Head of caudate nucleus (tissue), 42 donors: ENCODE measurements at regions not wholly inside any gene's neighbourhood (a gene's known extent, or its start where the extent isn't known, plus 50 kb on each side); places are given as distances from the start of the nearest gene placed in this dataset.

Source experiments
- DNase-seq, 42 donors: peaks; one replicate each; pipeline versions ENCODE4 v3.0.0 to v3.0.0-alpha.2; 2020 to 2021; ENCODE audit warnings: mixed read lengths in 7 of 42
- intact Hi-C: fragments of 100-400 bp; cut with DNase I; formaldehyde crosslinking; loops from one replicate; pipeline ENCODE4 v1.15.0; 2022

DNA sequence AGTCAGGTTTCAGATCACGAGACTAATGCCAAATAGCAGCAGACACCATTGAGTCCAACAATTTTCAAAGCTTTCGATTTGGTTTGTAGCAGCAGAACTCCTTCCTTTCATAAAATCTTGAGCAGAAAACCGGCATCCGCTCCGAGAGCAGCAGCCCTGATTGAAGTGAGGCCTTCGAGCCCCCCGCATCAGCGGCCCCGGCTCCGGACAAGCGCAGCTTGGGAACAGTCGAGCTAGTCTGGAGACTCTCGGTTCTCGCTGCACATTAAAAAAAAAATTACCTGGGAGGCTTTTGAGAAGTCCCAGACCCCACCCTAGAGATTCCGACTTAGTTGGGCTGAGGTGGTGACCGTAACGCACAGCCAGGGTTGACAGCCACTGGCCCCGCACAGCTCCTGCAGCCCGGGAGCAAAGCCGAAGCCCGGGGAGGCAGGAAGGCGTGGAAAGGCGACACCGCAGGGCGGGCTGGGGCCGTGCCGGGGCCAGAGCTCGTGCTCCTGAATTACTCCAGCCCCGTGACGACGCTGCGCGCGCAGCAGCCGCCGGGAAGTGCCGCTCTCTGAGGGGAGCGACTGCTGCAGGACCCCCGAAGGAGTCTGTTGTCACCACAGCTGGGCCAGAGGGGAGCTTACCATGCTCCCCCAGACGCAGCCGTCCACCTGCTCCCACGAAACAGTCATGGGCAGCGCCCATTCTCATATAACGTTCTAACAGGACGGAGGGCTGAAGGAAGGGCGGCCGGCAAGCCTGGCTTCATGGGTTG, 57.8 kb downstream of the SPATA19 start:
- intact Hi-C loops = no loop called here
- DNase-seq = peak in 3 of 42 donors; percentile 11 to 28 (median 16)

DNA sequence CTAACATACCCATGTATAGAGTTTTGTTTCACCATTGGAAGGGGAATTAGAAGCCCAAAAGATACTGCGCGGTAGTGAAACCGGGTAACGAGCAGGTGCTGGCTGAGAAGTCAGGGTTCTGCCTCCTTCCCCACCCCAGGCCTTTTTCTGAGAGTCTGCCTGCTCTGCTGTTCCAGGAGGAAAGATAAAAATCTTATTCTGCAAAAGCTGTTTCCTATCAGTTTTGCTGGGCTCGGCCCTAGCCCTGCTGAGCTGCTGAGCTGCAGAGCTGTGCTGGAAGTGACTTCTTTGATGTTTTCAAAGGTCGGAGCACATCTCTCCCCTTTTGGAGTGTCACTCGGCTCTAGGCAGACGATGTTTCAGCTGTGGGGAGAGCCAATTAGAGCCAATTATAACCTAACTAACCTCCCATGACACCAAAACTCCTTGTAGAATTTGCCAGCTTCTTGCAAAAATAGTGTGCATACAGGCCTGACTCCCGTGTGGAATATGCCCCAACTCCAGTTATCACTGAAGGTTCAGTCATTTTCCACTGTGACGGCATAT, 59.4 kb downstream of the SPATA19 start:
- intact Hi-C loops = no loop called here
- DNase-seq = no peak

- intact Hi-C loops = no loop called here
- DNase-seq = no peak
These were observed 61.0 kb downstream of the SPATA19 start for GRCh38 chr11:133784359-133784758.

DNA sequence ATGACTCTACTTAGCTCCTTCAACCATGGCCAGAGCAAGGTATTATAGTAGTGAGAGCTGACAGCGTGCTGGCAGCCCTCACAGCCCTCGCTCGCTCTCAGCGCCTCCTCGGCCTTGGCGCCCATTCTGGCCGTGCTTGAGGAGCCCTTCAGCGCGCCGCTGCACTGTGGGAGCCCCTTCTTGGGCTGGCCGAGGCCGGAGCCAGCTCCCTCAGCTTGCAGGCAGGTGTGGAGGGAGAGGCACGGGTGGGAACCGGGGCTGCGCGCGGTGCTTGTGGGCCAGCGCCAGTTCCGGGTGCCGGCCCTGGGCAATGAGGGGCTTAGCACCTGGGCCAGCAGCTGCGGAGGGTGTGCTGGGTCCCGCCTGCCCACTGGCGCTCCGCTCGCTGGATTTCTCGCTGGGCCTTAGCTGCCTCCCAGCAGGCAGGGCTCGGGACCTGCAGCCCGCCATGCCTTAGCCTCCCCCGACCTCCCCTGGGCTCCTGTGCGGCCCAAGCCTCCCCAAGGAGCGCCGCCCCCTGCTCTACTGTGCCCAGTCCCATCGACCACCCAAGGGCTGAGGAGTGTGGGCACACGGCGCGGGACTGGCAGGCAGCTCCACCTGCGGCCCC, 63.1 kb downstream of the SPATA19 start:
- DNase-seq = no peak
- intact Hi-C loops = no loop called here

- intact Hi-C loops = no loop called here
- no peak for DNase-seq
These were observed 67.2 kb downstream of the SPATA19 start for GRCh38 chr11:133778161-133778560.

DNA sequence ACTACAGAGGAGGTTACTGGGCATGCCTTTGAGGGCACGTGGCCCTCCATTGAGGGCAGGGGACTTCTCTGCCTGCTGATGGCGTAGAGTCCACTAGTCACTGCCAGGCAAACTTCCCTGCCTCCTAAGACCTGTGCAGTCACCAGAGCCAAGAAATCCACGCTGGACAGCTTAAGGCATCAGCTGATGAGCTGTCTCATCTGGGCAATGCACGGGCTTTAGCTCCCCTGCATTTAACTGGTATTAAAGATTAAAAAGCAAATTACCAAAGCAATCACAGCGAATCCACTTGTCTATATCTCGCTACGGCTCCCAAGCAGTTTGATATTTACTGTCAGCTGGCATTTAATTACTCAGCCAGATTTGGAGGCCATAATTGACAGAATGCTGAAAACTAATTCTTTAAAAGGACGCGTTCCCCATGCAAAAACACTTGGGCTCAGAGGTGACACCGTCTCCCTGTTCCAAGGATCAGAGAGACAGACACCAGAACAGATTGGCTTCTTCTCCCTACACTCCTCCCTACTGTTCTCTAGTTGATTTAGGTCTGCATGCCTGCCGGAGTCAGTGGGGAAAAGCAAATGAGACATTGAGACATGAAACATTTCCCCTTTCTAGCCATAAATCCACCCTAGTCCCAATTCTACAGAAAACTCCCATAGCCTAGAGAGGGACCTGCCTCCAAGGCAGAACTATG, 68.5 kb downstream of the SPATA19 start:
- intact Hi-C loops = no loop called here
- no peak for DNase-seq

- intact Hi-C loops = no loop called here
- DNase-seq = no peak
These were observed 82.8 kb downstream of the SPATA19 start for GRCh38 chr11:133762538-133762937.

DNA sequence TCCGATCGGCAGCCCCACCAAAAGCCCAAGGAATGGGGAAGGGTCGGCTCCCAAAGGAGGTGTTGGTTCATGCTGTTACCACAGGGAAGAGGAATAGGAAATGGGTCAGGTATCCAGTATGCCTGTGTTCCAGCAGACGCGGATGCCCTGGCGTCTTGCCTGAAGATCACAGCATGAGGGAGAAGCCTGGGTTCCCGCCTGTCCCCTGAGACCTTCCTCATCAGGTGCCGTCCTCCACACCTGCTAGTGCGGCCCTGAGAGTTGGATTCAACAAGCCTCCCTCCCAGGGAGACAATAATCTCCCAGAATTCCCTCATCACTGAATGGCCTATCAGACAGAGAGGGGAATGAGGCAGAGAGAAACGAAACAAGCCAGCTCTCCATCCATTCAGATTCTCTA, 92.2 kb downstream of the SPATA19 start:
- intact Hi-C loops = no loop called here

DNA sequence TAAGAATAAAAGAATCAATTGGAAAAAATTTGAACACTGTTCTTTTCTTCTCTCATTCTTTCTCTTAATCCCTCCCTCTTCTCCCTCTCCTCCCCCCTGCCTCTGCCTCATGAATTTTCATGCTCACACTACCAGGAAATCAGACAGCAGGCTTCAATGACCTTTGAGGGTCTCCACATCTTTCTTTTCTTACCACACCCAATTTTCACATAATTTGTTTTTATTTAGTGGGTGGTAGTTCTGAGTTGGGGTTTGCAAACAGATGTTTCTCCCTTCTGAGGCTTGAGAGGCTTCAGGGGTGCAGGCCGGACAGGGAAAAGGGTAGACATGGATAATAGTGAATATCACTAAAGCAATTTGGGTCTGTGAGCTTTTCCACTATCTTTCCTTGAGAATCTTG, 95.5 kb downstream of the SPATA19 start:
- DNase-seq = no peak
- intact Hi-C loops = no loop called here

More for the DNA sequence above, 92.2 kb downstream of the SPATA19 start:
- no peak for DNase-seq

- intact Hi-C loops = no loop called here
- DNase-seq = no peak
These were observed 97.9 kb downstream of the SPATA19 start for GRCh38 chr11:133747409-133747808.

DNA sequence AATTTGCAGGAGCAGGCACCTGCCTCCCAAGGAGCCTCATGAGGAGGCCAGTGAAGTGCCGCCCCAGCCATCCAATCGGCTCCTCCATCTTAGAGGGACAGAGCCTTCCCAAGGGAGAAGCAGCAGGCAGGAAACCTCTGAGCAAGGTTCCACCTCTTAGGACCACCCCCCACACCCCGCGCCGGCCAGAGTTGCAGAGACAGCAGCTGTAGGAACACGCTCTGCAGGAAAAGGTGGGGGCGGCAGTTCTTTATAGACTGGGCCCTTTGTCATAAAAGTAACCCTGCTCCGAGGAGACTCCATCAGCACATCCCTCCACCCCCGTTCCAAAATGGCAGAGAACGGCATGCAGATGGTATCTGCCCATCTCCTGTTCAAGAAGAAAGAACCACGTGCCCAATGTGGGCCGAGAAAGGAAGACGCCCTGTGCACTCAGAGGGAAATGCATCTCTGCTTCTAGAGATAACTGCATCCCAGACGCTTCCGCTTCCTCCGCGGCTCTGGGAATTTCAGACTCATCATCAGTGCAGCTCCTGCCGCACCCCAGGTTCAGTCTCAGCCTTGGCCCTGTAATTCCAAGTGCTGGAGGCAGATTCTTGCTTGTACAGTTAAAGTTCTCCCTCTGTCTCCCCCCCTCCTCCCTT, 98.5 kb downstream of the SPATA19 start:
- intact Hi-C loops = no loop called here
- DNase-seq = peak in 1 of 42 donors; percentile 2

DNA sequence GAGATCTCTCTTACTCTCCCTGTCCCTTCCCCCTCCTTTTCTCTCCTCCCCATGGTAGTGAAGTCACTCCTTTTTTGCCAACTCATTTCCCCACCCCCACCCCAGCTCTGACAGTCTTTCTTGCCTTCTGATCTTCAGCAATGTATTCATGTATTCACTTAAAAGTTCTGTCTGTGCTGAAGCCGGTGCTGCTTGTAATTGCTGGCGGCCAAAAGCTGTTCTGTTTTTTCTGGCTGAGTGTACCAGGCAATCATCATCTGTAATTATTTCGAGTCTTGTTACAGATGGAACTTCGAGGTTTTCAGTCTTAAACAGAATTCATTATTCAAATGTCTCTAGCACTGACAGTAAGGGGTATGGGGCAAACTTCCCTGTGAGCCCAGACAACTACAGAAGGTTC, 99.5 kb downstream of the SPATA19 start:
- intact Hi-C loops = no loop called here
- DNase-seq = no peak

DNA sequence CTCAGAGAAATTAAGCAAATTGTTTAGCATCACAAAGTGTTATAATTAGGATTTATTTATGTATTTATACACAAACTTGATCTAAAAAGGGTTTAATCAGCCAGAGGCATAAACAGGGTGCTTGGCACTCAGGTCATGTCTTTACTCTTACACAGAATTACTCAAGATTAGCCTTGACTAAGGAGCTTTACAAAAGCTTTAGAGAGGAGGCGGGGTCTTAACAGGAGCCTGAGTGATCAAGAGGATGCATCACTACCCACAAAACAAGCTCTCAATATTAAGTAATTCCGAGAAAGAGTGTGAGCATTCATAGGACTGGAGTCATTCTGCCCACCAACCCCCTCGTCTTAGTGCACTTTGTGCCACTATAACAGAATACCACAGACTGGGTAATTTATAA, 103.0 kb downstream of the SPATA19 start:
- intact Hi-C loops = no loop called here
- no peak for DNase-seq

GRCh38 chr11:133740963-133741362, 104.3 kb downstream of the SPATA19 start:
- intact Hi-C loops = no loop called here
- DNase-seq = no peak

DNA sequence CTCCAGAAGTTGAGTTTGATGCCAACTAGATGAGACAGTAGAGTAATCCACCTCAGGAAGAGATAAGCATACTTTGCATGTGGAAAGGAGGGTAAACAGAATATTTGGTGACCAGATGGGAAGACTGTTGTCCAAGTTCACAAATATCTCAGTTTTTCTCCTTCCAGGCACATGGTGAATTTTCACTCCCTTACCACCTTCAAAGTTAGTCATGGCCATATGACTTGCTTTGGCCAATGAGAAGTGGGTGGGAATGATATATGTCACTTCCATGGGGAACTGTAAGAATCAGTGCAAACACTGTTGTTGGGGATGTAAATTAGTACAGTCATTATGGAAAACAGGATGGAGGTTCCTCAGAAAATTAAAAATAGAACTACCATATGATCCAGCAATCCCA, 105.8 kb downstream of the SPATA19 start:
- no peak for DNase-seq
- intact Hi-C loops = no loop called here

- no peak for DNase-seq
- intact Hi-C loops = no loop called here
These were observed 106.7 kb downstream of the SPATA19 start for GRCh38 chr11:133738624-133739023.

DNA sequence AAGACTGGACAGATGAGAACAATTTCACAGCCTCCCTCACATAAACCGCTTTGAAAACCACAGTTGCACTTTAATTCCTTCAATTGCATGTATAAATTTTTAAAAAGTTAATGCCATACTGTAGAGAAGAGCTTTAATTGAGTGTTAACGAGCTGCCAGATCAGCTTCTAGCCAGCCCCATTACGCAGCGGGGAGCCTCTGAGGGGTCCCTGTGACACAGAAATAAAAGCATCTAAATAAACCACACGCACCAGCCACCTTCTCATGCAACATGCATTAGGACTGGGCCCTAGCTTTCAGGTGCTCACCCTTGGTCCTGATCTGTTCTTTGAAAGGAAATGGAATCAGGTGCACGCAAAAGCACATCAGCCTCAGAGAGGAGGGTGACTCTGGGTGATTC, 111.7 kb downstream of the SPATA19 start:
- intact Hi-C loops = no loop called here
- no peak for DNase-seq

DNA sequence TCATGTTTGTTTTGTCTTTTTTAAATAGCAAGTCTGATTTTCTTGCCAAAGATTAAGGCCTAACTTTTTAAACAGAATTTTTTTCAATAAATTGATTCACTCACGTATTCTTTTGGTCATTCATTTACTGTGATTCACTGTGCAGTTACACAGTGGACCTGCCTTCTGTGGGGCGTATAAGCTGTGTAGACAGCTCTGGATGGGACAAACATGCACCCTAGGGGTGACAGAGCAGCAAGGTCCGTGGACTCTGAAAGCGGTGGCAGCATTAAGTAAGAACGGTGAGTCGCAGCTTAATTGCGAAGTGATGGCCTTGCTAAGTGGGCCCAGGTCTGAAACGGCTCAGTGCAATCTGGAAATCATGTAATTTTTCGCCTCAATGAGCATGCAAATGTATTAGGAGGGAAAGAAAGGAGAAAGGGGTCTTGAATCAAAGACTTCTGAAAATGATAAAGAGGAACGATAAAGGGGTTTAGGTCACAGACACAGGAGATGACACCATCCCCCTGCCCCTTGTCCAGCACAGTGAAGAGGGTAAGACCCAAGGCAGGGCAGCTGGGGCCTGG, 113.1 kb downstream of the SPATA19 start:
- DNase-seq = no peak
- intact Hi-C loops = no loop called here

DNA sequence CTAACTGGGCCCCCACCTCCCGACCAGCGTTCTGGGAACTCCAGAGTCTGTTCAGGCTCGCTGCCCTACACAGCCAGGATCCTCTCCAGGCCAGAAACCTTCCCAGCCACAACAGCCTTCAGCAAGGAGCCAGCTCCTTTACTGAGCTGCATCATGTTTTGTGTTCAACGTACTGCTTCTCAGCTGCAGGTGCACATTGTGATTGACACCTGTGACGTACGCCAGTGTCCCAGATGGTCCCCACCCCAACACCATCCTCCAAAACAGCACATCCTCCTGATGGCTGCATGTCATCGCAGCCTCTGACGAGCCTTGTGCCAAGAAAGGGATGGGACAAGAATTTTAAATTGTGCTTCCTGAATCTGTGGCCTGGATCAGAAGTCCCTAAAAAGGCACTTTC, 117.5 kb downstream of the SPATA19 start:
- intact Hi-C loops = no loop called here

More for the DNA sequence above, 117.5 kb downstream of the SPATA19 start:
- DNase-seq = no peak
